NCI-H146 treated with DMSO at 0.1 percent for 48 hours (cell line): ENCODE measurements at regions not wholly inside any gene's neighbourhood (a gene's known extent, or its start where the extent isn't known, plus 50 kb on each side); places are given as distances from the start of the nearest gene placed in this dataset.

Experiments
- DNase-seq: peaks from one replicate; lab custom pipeline; 2025; ENCODE audit not compliant: unreplicated experiment; lab: John Stamatoyannopoulos, UW

DNA sequence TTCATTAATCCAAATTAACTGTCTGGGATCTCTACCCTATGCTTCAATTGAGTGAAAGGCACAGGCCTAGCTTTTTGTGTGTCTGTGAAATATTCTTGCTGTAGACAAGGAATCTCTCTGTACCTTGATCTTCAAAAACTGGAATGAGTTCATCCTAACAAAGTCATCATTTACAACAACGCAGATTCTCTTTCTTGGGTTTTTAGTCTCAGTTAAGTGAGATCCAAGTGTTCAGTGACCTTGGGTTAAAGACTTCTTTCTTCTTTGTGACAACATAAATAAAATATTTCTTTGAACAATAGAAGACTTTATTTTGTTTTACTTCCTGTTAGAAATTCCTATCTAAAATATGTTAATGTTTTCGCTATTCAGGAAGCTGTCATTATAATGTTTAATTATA is 192.2 kb upstream of the LMNTD1 start:
- DNase-seq = no peak

DNA sequence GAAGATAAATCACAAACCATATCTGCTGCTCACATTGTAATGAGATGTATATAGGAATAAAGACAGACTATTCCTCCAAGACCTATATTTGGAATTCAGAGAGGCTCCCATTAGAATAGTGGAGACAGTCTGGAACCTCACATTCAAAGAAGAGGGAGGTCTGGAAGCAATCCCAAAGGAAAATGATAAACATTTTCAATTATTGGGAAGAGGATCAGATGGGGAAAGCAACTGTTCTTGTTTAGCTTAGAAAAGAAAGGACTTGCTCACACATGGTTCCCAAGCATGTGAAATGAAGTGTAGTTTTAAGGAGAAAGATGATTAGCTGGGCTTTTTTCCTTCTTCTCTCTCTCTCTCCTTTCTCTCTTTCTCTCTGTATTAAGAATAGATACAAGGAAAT is 193.0 kb upstream of the LMNTD1 start:
- DNase-seq = no peak

DNA sequence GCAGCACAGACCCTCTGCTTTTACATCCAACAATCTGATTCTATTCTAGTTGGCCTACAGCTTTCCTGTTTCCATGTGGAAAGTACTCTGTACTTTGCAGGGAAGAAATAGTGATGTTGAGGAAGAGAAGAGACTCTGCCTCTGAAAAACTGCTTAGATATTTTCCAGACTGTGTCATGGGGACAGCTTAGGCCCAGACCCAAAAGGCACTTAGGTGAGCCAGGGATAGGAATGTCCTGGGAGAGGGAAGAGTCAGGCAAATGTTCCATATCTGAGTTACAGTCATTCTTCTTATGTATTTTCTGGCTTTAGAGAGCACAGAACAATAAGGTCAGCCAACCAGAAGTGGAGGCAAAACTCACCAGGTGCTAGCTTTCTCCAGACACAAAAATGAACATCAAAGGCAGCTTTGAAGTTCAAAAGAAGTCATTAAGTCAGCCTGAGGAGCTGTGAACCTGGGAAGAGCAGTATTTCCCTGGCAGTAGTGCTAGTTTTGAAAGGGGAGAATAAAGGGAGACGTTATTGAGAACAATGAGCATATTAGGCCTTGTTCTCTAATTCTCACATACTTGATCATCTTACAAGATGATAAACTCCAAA is 199.7 kb upstream of the LMNTD1 start:
- DNase-seq = no peak

DNA sequence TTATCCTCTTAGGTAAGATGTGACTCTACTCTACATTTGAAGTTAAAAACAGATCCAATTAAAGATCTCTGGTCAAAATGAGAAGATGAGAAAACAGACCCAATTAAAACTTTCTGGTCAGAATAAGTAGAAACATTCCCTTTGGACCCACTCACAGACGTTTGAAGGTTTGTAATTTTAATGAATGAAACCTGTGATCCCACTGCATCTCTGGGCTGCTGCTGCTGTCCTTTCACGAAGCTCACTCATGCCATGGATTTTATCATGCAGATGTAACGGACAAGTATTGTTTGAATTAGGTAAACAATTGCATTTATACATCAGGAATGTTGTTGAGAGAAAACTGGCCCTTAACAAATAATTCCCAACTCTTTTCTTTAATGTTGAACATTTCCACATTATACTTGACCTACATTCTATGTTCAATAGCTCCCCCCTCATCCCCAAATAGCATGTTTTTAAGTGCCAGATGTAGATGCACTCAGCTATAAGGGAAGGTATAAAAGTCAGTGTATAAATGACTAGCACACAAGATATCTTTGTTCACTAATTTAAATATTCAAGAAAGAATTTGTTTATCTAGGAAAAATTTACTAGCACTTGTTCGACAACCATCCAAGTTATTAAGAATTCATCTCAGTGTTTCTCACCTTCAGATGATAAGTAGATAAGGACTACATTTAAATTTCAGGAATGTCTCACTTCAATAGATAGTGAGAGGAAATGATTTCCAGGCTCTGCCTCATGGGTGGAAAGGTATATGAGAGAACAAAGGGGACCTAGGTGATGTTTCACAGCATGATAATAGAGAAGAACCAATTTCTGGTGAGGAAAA is 202.3 kb upstream of the LMNTD1 start:
- DNase-seq = no peak

DNA sequence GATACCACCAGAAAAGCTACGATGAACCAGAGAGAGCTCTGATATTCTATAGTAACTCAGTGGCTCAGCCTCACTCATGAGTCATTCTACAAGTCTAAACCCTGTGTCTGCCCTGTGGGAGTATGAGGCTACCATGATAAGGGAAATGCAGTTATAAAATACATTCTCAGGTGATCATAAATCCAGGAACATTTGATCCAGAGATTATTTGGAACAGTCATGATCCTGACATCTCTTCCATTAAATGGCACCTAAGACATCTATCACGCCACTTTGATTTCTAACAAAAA is 202.6 kb upstream of the RASSF8 start:
- DNase-seq = no peak

DNA sequence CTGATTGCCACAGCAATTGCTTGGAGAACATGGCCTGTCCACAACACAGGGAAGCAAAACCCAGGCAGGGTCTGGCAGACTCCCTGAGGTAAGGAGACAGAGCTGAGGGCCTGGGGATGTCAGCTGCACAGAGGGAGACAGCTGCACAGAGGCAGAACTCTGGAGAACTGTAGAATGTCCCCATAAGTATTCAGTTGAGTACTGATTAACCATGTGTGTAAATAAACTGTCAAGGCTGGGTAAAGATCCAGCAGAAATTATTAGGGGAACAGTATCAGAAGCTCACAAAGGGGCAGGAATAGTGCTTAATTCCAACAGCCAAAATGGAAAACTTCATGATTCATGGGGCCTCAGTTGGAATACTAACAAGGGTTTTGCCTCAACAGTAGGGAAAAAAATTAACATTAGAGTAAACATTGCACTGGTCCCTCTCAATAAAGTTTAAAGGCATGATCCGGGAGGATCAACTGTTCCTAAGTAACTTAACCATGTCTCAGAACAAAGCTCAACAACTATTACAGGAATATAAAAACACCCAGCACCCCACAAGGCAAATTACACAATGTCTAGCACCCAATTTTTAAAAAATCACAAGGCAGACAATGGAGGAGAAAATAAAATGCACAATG is 201.3 kb upstream of the RASSF8 start:
- DNase-seq = no peak

DNA sequence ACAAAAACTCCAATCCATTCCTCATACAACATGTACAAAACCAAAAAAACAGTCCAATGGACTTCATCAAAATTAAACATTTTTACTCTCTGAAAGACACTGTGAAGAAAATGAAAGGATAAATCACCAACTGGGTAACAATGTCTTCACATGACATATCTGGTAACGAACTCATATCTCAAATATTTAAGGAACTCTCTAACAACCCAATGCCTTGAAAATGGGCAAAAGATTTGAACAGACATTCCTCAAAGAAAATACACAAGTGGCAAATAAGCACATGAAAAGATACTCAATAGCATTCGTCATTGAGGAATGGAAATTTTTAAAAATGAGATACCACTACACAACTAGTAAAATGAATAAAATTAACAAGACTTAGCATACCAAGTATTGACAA is 198.7 kb upstream of the RASSF8 start:
- DNase-seq = no peak

DNA sequence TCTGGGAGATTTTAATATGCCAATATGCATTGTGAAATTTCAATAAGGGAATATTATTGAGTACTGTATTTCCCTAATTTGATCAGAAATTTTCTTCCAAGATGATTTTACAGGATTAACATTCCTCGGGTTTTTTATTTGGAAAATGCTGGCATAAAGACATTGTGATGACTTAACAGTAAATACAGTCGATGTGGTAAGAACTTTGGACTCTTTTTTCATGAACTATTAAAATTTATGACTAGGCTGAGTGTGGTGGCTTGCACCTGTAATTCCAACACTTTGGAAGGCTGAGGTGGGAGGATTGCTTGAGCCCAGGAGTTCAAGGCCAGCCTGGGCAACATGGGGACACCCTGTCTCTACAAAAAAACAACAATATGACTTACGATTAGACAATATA is 197.1 kb upstream of the RASSF8 start:
- no peak for DNase-seq

DNA sequence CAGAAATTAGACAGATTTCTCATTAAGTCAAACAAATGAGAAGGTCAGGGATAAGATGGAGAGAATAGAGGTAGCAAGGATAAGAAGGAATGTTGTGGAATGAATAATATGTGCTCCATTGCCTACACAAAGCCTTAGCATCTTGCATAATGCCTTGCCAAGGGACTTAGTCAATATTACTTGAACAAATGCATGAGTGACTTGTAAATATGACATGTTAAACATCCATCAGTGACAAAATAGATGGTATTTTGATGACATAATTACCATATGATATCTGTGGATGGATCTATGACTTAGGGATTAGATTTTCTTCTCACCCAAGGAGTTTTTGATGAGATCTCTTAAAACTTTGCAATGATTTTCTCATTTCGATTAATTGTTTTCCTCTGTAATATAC is 194.1 kb upstream of the RASSF8 start:
- no peak for DNase-seq

DNA sequence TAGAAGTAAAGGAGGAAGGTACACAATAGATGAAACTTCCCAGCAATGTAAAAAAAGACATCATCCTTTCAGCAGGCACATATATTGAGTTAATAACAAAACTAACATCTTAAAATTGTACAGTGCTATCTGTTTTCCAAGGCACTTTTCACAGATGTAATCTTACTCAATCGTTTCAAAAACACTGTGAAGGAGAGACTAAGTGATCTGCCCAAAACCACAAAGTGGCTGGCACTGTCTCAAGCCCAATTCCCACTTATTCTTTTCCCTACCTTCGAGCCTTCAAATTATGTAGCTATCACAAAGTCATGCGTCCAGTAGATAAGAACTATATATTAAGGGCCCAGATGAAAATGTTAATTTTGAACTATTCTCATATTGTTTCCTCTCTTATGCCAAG is 193.6 kb upstream of the RASSF8 start:
- no peak for DNase-seq

DNA sequence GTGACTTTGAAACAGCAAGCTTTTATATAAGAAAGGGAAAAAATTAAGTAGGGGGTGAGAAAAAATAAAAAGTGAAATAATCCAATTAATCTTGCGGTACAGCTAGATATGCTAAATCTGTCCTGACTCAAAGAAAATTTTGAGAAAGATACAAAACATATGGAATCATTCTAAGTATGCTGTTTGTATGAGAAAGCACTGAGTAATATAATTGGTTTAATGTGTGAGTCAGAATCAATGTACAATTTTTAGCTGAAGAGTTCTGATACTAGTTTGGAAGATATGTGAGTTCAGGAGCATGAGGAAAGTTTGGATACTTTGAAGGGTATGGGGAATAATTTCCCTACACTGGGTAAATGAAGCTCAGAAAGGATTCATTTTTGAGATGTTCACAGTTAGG is 190.9 kb upstream of the RASSF8 start:
- no peak for DNase-seq

DNA sequence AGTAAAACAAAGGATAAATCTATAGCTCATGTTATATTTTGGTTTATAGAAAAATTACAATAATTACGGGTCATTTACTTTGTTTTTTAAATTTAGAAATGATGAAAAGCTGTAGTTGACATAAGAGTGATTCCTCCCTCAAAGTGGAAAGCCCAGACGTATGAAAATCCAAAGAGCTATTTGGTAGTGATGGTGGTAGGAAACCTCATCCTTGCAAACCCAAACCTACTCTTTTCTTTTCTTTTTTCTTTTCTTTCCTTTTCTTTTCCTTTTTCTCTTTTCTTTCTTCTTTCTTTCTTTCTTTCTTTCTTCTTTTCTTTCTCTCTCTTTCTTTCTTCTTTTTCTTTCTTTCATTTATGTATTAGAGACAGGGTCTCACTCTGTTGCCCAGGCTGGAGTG is 190.3 kb upstream of the RASSF8 start:
- DNase-seq = no peak

DNA sequence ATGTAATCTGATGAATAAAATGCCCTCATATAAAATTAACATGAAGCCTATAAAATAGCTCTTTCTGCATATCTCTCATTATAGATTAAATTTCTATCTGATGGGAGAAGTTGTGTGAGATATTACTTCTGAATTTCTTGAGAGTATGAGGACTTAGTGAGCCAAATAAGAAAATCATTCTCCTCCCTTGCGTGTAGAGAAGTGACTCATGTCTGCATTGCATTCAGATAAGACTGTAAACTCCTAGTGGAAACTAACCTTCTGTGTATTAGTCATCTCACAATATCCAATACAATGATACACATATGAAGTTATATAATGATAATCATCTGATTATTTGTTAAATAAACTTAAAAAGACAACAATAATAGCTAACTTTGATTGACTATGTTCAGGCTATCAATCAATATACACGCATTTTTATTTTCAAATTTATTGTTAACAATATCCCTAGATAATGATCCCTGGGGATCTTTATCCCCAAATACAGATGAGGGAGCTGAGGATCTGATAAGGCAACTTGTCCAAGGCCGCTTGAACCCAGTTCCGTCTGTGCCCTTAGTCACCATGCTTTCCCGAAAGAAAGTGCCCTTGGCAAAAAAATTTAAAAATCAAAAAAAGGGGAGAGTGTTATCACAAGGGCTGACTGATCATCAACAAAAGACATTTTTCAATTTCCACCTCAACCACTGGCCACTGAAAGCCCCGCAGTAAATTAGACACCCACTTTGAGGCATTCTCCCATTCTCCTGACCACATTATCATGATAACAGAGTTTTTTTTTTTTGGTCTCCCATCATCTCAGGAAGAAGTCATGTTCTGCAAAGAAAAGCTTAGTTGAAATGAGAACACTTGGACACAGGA is 189.2 kb upstream of the RASSF8 start:
- no peak for DNase-seq

DNA sequence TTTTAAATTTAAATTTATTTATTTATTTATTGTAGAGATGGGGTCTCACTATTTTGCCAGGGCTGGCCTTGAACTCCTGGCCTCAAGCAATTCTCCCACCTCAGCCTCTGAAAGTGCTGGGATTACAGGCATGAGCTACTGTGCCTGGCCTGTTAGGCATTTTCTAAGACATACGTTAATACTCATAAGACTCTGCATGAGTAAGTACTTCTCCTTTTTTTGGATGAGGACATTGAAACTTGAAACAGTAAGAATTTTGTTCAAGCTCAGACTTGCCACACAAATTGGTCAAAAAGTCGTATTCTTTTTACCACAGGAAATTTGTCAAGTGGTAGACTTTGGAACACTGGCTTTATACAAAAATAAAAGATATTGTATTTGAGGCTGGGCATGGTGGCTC is 187.4 kb upstream of the RASSF8 start:
- no peak for DNase-seq

DNA sequence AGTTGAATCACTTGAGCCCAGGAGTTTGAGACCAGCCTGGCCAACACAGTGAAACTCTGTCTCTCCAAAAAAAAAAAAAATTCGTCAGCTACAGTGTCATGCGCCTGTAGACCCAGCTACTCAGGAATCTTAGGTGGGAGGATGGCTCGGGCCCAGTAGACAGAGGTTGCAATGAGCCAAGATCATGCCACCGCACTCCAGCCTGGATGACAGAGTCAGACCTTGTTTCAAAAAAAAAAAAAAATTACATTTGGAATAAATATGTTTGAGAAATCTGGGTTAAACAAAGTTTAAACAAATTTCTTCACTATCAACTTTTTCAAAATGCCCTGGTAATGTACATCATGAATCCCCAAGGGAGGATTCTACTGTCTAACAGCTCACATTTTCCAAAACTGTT is 187.0 kb upstream of the RASSF8 start:
- no peak for DNase-seq

DNA sequence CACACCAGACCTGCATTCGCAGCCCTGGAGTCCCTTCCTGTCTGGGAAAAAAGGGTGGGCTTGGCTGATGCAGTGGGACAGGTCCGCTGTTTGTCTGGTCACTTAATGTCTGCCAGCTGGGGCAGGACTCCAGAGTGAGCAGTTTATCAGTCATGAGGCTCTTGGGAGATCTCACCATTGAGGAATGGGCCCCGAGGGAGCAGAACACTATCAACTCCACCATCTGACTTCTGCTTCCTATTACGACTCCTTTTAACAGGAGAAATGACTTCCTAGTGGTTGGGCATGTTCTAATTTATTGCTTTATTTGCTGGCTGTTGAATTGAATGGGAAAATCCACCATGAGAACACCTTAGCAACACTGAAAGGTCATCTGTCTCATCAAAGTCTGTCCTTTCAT is 182.5 kb upstream of the RASSF8 start:
- no peak for DNase-seq

DNA sequence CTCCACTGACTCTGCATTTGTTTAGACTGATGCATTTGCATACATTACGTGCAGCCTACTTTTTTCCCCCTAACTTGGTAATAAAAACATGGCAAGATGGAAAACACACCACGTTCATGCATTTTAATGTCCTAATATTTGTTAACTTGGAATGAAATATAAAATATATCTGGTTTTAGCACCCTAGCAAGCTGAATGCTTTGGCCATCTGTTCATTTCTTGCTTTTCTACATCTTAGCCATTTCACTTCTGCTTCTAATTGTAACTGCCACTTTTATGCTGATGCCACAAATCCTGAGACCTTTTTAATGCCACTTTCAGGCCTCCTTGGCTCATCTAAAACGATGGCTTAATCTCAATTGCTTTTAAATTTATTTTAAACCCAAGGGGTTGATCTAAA is 177.7 kb upstream of the RASSF8 start:
- DNase-seq = no peak

DNA sequence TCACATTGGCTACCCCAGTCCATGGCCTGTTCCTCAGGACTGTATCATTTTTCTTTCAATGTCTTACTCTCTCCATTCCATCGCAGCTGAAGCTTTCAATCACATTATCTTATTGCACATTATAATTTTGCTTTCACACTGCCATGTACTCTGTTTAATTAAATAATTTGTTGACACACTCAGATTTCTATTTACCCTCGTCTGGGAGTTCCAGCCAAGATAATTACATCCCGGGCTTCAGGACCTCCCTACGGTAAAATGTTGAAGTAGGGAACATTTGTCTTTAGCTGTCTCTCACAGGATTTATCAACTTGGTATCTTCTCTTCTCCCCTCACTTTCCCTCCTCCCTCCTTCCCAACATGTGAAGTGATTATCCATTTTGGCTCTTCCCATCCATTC is 177.2 kb upstream of the RASSF8 start:
- peak; percentile 5 for DNase-seq

DNA sequence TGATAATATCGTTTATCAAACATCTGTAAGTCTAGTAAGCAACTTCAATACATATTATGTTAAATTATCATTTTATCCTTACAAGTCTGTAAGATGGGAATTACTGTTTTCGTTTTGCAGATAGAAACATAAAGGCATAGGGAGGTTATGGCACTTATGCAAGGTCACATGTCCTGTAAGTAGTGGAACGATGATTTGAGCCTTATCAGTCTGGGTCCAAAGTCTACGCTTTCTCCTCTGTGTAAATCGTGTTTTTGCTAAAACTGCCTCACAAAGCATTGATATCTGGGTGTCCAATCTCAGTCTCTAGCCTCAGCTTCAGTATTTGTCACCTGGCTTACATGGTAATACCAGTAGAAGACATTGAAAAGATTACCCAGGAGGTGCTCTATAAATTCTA is 174.9 kb upstream of the RASSF8 start:
- no peak for DNase-seq

DNA sequence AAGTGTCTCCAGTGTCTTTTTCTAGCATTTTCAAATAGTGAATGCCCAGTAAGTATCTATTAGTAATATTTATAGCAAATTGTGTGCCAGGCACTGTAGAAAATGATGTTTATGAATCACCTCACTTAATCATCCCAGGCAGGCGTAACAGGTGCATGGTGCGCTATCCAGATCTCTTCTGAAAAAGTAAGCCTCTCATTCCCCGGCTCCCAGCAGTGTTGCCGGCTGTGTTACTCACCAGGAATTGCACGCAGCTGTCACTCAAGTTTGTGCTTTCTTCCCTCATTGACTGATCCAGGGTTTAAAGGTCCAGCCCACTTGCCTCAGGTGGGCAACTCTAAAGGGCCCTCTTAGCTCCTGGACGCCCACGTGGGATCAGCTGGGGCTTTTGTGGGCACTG is 173.8 kb upstream of the RASSF8 start:
- DNase-seq = no peak

DNA sequence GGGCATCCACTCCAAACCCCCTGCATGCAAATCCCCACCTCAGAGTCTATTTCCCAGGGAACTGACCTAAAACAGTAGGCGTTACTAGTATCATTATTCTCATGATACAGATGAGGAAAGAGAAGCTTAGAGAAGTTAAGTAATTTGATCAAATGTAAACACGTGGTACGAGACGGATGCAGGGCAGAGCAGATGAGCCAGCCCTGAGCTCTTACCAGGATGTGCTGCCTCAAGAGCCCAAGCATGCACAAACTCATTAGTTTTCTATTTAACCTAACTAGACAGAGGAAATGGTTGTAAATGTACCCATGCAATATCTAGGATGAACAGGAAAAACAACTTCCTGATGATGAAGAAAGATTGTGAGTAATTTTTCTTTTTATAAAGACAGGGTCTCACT is 173.3 kb upstream of the RASSF8 start:
- DNase-seq = no peak

DNA sequence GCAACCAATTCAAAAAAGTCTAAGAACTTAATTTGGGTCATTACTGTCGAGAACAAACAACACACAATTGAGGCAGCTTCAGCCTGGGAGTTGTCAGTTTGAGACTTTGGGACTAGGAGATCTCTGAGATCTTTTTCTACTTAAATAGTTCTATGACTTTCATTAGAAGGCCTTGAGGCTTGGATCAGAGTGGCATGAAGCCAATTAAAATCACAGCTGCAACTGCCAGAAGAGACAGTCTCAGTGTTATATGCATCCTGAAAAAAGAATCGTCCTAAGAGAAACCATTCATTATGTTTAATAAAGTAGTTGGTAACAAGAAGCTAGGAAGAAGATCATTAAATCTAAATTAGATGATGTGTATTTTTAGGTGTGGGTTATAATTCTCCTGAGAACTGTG is 170.8 kb upstream of the RASSF8 start:
- no peak for DNase-seq
